GM23338 (cell line): ENCODE measurements at regions not wholly inside any gene's neighbourhood (a gene's known extent, or its start where the extent isn't known, plus 50 kb on each side); places are given as distances from the start of the nearest gene placed in this dataset.

Experiments used
- ATAC-seq: fragments of 200-7000 bp; cut with Tn5 transposase; 3 replicates; pipeline ENCODE4 v1.9.1; 2020
- DNase-seq: peaks from one replicate; pipeline ENCODE4 v3.0.0-alpha.2; 2015; ENCODE audit warnings: low spot score
- H2AFZ ChIP-seq: fragments of 200-600 bp; sonication (generic); 2 replicates; pipeline ENCODE4 v1.8.0; 2016; ENCODE audit warnings: antibody characterized with exemption, mild to moderate bottlenecking, moderate library complexity
- H3F3A ChIP-seq: fragments of 200-600 bp; sonication (generic); replicated peaks from 2 replicates; pipeline ENCODE4 v1.8.0; 2017; ENCODE audit warnings: antibody characterized with exemption, mixed run types, low read depth
- H3K27ac ChIP-seq: fragments of 200-600 bp; sonication (generic); 2 replicates; pipeline ENCODE4 v1.6.1; 2016; ENCODE audit warnings: low read depth
- H3K27me3 ChIP-seq: fragments of 200-600 bp; sonication (generic); 2 replicates; pipeline ENCODE4 v1.8.0; 2016; ENCODE audit warnings: mild to moderate bottlenecking, mixed run types, moderate library complexity; ENCODE audit not compliant: insufficient read depth
- H3K36me3 ChIP-seq: fragments of 200-600 bp; sonication (generic); 2 replicates; pipeline ENCODE4 v1.8.0; 2016; ENCODE audit warnings: mild to moderate bottlenecking; ENCODE audit not compliant: insufficient read depth
- H3K4me1 ChIP-seq: fragments of 200-600 bp; sonication (generic); 2 replicates; pipeline ENCODE4 v1.8.0; 2016; ENCODE audit warnings: mild to moderate bottlenecking, moderate library complexity; ENCODE audit not compliant: insufficient read depth
- H3K4me2 ChIP-seq: fragments of 200-600 bp; sonication (generic); 2 replicates; pipeline ENCODE4 v1.7.1; 2017; ENCODE audit warnings: mixed run types
- H3K4me3 ChIP-seq: fragments of 200-600 bp; sonication (generic); 2 replicates; pipeline ENCODE4 v1.6.1; 2016; ENCODE audit warnings: mixed run types
- H3K79me2 ChIP-seq: fragments of 200-600 bp; sonication (generic); replicated peaks from 2 replicates; pipeline ENCODE4 v1.8.0; 2017; ENCODE audit warnings: mild to moderate bottlenecking; ENCODE audit not compliant: insufficient read depth
- H3K9me2 ChIP-seq: fragments of 200-600 bp; sonication (generic); 2 replicates; pipeline ENCODE4 v1.8.0; 2017; ENCODE audit not compliant: insufficient read depth
- H4K20me1 ChIP-seq: fragments of 200-600 bp; sonication (generic); replicated peaks from 2 replicates; pipeline ENCODE4 v1.8.0; 2017; ENCODE audit warnings: mild to moderate bottlenecking; ENCODE audit not compliant: insufficient read depth
- H3K27ac Mint-ChIP-seq: 2 replicates; pipeline ENCODE4 v1.8.0; 2020; ENCODE audit warnings: inconsistent platforms, mild to moderate bottlenecking, moderate library complexity, mixed read lengths
- H3K27me3 Mint-ChIP-seq: 3 replicates; pipeline ENCODE4 v1.8.0; 2022; ENCODE audit warnings: low read depth, mild to moderate bottlenecking, moderate library complexity, mixed read lengths, inconsistent platforms; ENCODE audit not compliant: insufficient read depth, poor library complexity
- H3K36me3 Mint-ChIP-seq: 3 replicates; pipeline ENCODE4 v1.8.0; 2021; ENCODE audit warnings: low read depth, mild to moderate bottlenecking, inconsistent platforms, moderate library complexity, mixed read lengths
- H3K4me1 Mint-ChIP-seq: 3 replicates; pipeline ENCODE4 v1.8.0; 2020; ENCODE audit warnings: mild to moderate bottlenecking, inconsistent platforms, mixed read lengths
- H3K4me3 Mint-ChIP-seq: 3 replicates; pipeline ENCODE4 v1.8.0; 2021; ENCODE audit warnings: moderate library complexity, mild to moderate bottlenecking, inconsistent platforms, mixed read lengths
- H3K9me3 Mint-ChIP-seq: 3 replicates; pipeline ENCODE4 v1.8.0; 2020; ENCODE audit warnings: moderate library complexity, mild to moderate bottlenecking, inconsistent platforms, mixed read lengths
- CREB1 ChIP-seq: fragments of 250-450 bp; sonication (Bioruptor Pico); IDR thresholded peaks from 2 replicates; pipeline ENCODE4 v1.5.0; 2020; ENCODE audit warnings: low read depth, mild to moderate bottlenecking, moderate library complexity
- EZH2 ChIP-seq: fragments of 200-600 bp; sonication (generic); IDR thresholded peaks from one replicate; pipeline ENCODE4 v1.8.0; 2017; ENCODE audit warnings: antibody characterized with exemption, mild to moderate bottlenecking, low read depth; ENCODE audit not compliant: unreplicated experiment
- EZH2phosphoT487 ChIP-seq: fragments of 200-600 bp; sonication (generic); IDR thresholded peaks from one replicate; pipeline ENCODE4 v1.8.1; 2018; ENCODE audit warnings: antibody characterized with exemption; ENCODE audit not compliant: unreplicated experiment
- JUNB ChIP-seq: IDR thresholded peaks from one replicate; pipeline ENCODE4 v1.6.1; 2016; ENCODE audit warnings: antibody characterized with exemption; ENCODE audit not compliant: unreplicated experiment
- POLR2AphosphoS5 ChIP-seq: IDR thresholded peaks from 2 replicates; pipeline ENCODE4 v1.6.1; 2016; ENCODE audit warnings: antibody characterized with exemption, low read depth
- STAT1 ChIP-seq: IDR thresholded peaks from one replicate; pipeline ENCODE4 v1.6.1; 2016; ENCODE audit warnings: antibody characterized with exemption; ENCODE audit not compliant: unreplicated experiment
- ZNF114 ChIP-seq: fragments of 250-450 bp; sonication (Bioruptor Pico); IDR thresholded peaks from 2 replicates; pipeline ENCODE4 v1.5.0; 2020; ENCODE audit warnings: mild to moderate bottlenecking, moderate library complexity
- ZNF331 ChIP-seq: fragments of 250-450 bp; sonication (Bioruptor Pico); IDR thresholded peaks from 2 replicates; pipeline ENCODE4 v1.5.0; 2020; ENCODE audit warnings: low read depth, mild to moderate bottlenecking, moderate library complexity
- ZNF462 ChIP-seq: fragments of 250-450 bp; sonication (Bioruptor Pico); IDR thresholded peaks from 2 replicates; pipeline ENCODE4 v1.5.0; 2020; ENCODE audit warnings: mild to moderate bottlenecking, moderate library complexity
- TF ChIP-seq, protein P1 (sequence below), 2 experiments: fragments of 200-600 bp in 1 of 2; sonication (generic) in 1 of 2; conservative IDR thresholded peaks; 2 replicates each; pipeline versions ENCODE4 v1.5.1 to v1.6.1; 2016 to 2017; ENCODE audit warnings: antibody characterized with exemption in 2 of 2, low read depth in 2 of 2, mild to moderate bottlenecking in 2 of 2, moderate library complexity in 1 of 2
- TF ChIP-seq, protein P2 (sequence below): IDR thresholded peaks from one replicate; pipeline ENCODE4 v1.6.1; 2018; ENCODE audit warnings: antibody characterized with exemption; ENCODE audit not compliant: unreplicated experiment

GRCh38 chr1:214848101-214848500, 234.4 kb upstream of the KCNK2 start (continued):
- TF ChIP-seq, protein P1, sequence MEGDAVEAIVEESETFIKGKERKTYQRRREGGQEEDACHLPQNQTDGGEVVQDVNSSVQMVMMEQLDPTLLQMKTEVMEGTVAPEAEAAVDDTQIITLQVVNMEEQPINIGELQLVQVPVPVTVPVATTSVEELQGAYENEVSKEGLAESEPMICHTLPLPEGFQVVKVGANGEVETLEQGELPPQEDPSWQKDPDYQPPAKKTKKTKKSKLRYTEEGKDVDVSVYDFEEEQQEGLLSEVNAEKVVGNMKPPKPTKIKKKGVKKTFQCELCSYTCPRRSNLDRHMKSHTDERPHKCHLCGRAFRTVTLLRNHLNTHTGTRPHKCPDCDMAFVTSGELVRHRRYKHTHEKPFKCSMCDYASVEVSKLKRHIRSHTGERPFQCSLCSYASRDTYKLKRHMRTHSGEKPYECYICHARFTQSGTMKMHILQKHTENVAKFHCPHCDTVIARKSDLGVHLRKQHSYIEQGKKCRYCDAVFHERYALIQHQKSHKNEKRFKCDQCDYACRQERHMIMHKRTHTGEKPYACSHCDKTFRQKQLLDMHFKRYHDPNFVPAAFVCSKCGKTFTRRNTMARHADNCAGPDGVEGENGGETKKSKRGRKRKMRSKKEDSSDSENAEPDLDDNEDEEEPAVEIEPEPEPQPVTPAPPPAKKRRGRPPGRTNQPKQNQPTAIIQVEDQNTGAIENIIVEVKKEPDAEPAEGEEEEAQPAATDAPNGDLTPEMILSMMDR (conservative IDR thresholded peaks at IDR 0.05; ENCODE audit: low read depth in 2 of 2): no peak
- no peak for TF ChIP-seq EZH2

- ATAC-seq (no peak), DNase-seq (no peak)
- Histone ChIP-seq H3K27me3 (no peaks in the 10 kb centered on the region), H2AFZ (no peak overlapping the region), H3F3A (no peaks in the 10 kb centered on the region), H3K9me2 (no peaks in the 10 kb centered on the region), H3K4me3 (no peak overlapping the region), H4K20me1 (no peaks in the 10 kb centered on the region), H3K4me2 (no peak overlapping the region), H3K79me2 (no peaks in the 10 kb centered on the region), H3K27ac (no peak overlapping the region), H3K4me1 (peaks cover 9% of the 10 kb centered on the region; the same call in 1 of the 2 replicates), H3K36me3 (peaks cover 9% of the 10 kb centered on the region; the same call in 1 of the 2 replicates)
- peaks cover 14% of the 10 kb centered on the region for H3K4me1 Mint-ChIP-seq
- H3K27ac Mint-ChIP-seq: no peak overlapping the region
- peaks cover 6% of the 10 kb centered on the region; the same call in 2 of the 3 replicates for H3K36me3 Mint-ChIP-seq
- TF ChIP-seq, protein P1 (conservative IDR thresholded peaks at IDR 0.05; ENCODE audit: low read depth in 2 of 2): no peak
- TF ChIP-seq JUNB (no peak), POLR2AphosphoS5 (no peak), ZNF462 (no peak), EZH2phosphoT487 (no peak), EZH2 (no peak), STAT1 (no peak), ZNF114 (CRISPR knock-in tag) (no peak), CREB1 (CRISPR knock-in tag) (no peak), ZNF331 (CRISPR knock-in tag) (no peak)
- TF ChIP-seq, protein P2, sequence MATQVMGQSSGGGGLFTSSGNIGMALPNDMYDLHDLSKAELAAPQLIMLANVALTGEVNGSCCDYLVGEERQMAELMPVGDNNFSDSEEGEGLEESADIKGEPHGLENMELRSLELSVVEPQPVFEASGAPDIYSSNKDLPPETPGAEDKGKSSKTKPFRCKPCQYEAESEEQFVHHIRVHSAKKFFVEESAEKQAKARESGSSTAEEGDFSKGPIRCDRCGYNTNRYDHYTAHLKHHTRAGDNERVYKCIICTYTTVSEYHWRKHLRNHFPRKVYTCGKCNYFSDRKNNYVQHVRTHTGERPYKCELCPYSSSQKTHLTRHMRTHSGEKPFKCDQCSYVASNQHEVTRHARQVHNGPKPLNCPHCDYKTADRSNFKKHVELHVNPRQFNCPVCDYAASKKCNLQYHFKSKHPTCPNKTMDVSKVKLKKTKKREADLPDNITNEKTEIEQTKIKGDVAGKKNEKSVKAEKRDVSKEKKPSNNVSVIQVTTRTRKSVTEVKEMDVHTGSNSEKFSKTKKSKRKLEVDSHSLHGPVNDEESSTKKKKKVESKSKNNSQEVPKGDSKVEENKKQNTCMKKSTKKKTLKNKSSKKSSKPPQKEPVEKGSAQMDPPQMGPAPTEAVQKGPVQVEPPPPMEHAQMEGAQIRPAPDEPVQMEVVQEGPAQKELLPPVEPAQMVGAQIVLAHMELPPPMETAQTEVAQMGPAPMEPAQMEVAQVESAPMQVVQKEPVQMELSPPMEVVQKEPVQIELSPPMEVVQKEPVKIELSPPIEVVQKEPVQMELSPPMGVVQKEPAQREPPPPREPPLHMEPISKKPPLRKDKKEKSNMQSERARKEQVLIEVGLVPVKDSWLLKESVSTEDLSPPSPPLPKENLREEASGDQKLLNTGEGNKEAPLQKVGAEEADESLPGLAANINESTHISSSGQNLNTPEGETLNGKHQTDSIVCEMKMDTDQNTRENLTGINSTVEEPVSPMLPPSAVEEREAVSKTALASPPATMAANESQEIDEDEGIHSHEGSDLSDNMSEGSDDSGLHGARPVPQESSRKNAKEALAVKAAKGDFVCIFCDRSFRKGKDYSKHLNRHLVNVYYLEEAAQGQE: no peak
- no peaks in the 10 kb centered on the region for H3K27me3 Mint-ChIP-seq
- no peak overlapping the region for H3K4me3 Mint-ChIP-seq
- peaks cover 7% of the 10 kb centered on the region for H3K9me3 Mint-ChIP-seq
Observed at GRCh38 chr1:214850432-214851050, 232.0 kb upstream of the KCNK2 start.
